ENCODE measurements at regions not wholly inside any gene's neighbourhood (a gene's known extent, or its start where the extent isn't known, plus 50 kb on each side); places are given as distances from the start of the nearest gene placed in this dataset.

- Histone ChIP-seq H3K27ac (peak overlapping the region; percentile 20 to 54 (median 44)), H3K4me3 (no peak overlapping the region), H3K9me3 (no peaks in the 10 kb centered on the region), H3K27me3 (no peaks in the 10 kb centered on the region), H3K36me3 (no peaks in the 10 kb centered on the region), H3K4me1 (peaks cover 4 to 41% (median 19%) of the 10 kb centered on the region in 4 donors)
- in situ Hi-C loops (cut with MboI; ENCODE audit: low pct_ligation_motif_present in 1 of 4, low pct_unique_long_range_greater_than_20kb in 1 of 4, low sequenced_read_pairs in 3 of 4) (loop anchor here in 1 of 4 donors (10.0 kb wide), 1 partner anchor 198 kb away; the partner anchor contains the start of gene ZFP36L2), intact Hi-C loops (cut with DNase I; ENCODE audit: low total_unique reads) (no loop called here)
- no peak for TF ChIP-seq POLR2AphosphoS5 (IDR thresholded peaks at IDR 0.05)
- TF ChIP-seq EP300 (IDR thresholded peaks at IDR 0.05; ENCODE audit: low read depth), result no peak
- TF ChIP-seq POLR2A (IDR thresholded peaks at IDR 0.05), result no peak
- no peak for TF ChIP-seq CTCF (IDR thresholded peaks at IDR 0.05)
- WGBS, 2 donors (ENCODE audit: low coverage in 1 of 2), result 78 to 84% methylated on average over 4 to 17 of the region's 17 CpGs
- no peak for DNase-seq
Observed at GRCh38 chr2:43026426-43027096, 199.8 kb downstream of the ZFP36L2 start.

GRCh38 chr2:43025709-43026295 is 200.6 kb downstream of the ZFP36L2 start:
- H3K27ac ChIP-seq, result peak overlapping the region; percentile 7 to 54 (median 31)
- H3K36me3 ChIP-seq, result no peaks in the 10 kb centered on the region
- TF ChIP-seq POLR2A (IDR thresholded peaks at IDR 0.05) (no peak), EP300 (IDR thresholded peaks at IDR 0.05; ENCODE audit: low read depth) (no peak), POLR2AphosphoS5 (IDR thresholded peaks at IDR 0.05) (no peak), CTCF (IDR thresholded peaks at IDR 0.05) (no peak)
- no peak overlapping the region for H3K4me3 ChIP-seq
- WGBS, 2 donors (ENCODE audit: low coverage in 1 of 2), result 67 to 74% methylated on average over 2 to 5 of the region's 5 CpGs
- DNase-seq, result no peak
- peaks cover 4 to 35% (median 17%) of the 10 kb centered on the region in 4 donors for H3K4me1 ChIP-seq
- in situ Hi-C loops (cut with MboI; ENCODE audit: low pct_ligation_motif_present in 1 of 4, low pct_unique_long_range_greater_than_20kb in 1 of 4, low sequenced_read_pairs in 3 of 4), result loop anchor here in 1 of 4 donors (10.0 kb wide), 1 partner anchor 199 kb away; the partner anchor contains the start of gene ZFP36L2
- intact Hi-C loops (cut with DNase I; ENCODE audit: low total_unique reads), result no loop called here
- H3K27me3 ChIP-seq, result no peaks in the 10 kb centered on the region
- no peaks in the 10 kb centered on the region for H3K9me3 ChIP-seq

- Histone ChIP-seq H3K27ac (peak overlapping the region; percentile 7 to 54 (median 31)), H3K36me3 (no peaks in the 10 kb centered on the region), H3K9me3 (peaks cover 4 to 5% of the 10 kb centered on the region in 2 donors), H3K4me3 (no peak overlapping the region), H3K27me3 (no peaks in the 10 kb centered on the region), H3K4me1 (peaks cover 4 to 35% (median 17%) of the 10 kb centered on the region in 4 donors)
- 24% methylated on average over 9 of the region's 9 CpGs; no CpG with 5 or more reads in 1 of the 2 donors for WGBS, 2 donors (ENCODE audit: low coverage in 1 of 2)
- in situ Hi-C loops (cut with MboI; ENCODE audit: low pct_ligation_motif_present in 1 of 4, low pct_unique_long_range_greater_than_20kb in 1 of 4, low sequenced_read_pairs in 3 of 4) (loop anchor here in 1 of 4 donors (10.0 kb wide), 1 partner anchor 200 kb away; the partner anchor contains the start of gene ZFP36L2), intact Hi-C loops (cut with DNase I; ENCODE audit: low total_unique reads) (loop anchor here (5.0 kb wide), 1 partner anchor 198 kb away; no protein-coding TSS in a partner anchor)
- peak; percentile 83 for DNase-seq
- TF ChIP-seq CTCF (IDR thresholded peaks at IDR 0.05), result peak; percentile 77 to 86 (median 81)
- no peak for TF ChIP-seq EP300 (IDR thresholded peaks at IDR 0.05; ENCODE audit: low read depth)
- TF ChIP-seq POLR2A (IDR thresholded peaks at IDR 0.05), result no peak
Observed at GRCh38 chr2:43024515-43025011, 201.8 kb downstream of the ZFP36L2 start.

All from transverse colon (tissue), 4 donors.